T1000 (cell line): ENCODE measurements at regions not wholly inside any gene's neighbourhood (a gene's known extent, or its start where the extent isn't known, plus 50 kb on each side); places are given as distances from the start of the nearest gene placed in this dataset.
"Not testable (repeated sequence)": the region's sequence is repeated elsewhere in the genome, so short reads cannot be mapped to it uniquely, and the experiment has no call there.

Experiments used
- DNase-seq: peaks from one replicate; lab custom pipeline; 2025; ENCODE audit warnings: mixed read lengths; lab: John Stamatoyannopoulos, UW

DNA sequence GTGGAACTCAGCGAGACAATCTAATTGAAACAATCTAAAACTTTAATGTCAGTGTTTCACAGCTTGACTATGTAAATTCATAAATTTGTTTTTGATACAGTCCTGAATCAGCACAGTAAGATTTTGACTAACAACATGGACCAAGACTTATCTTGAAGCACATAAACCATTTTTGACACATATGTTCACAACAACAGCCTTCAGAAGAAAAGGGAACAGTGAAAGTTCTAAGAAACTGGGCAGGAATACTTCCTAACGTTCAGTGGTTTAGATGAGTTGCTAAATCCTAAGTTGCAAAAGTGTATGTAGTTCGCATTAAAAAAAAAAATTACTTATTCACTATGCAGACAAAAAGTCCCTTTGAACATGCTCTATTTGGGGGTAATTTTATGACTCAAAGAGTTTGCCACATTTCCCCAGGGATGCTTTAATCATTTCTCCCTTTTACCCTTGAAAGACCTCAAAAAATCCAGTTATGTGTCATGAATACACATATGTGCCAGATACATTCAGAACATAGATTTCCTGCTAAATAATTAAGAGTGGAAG is 120.2 kb downstream of the MRPL39 start:
- DNase-seq: no peak

DNA sequence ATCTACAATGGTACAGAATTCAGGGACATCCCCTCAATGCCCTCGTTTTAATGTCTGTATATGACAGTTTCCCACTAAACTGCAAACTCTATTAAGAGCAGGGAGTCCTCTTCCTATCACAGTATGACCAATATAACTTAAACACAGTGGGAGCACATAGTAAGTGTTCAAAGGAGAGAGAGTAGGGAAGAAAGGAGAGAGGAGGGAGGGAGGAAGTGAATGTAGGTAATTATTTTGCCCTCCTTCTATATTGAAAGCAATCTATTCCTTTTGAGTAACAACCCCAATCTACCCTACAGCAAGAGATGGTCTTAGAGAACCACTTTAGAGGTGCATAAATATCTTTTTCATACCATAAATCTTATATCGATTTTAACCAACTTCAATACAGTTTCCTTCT is 121.4 kb downstream of the MRPL39 start:
- no peak for DNase-seq

DNA sequence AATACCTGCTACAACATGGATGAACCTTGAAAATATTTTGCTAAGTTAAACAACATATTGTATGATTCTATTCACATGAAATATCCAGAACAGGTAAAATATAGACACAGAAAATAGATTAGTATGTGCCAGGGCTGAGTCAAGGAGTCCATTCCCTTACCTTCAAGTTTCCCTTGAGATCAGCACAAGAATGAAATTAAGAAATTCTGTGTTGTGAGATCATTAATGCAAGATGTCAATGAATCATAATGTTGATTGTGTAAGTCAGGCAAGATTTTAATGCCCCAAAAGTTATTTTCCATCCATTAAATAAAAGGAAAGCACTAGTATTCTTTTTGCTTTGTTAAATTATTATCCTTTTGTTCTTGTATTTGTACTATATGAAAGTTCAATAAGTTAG is 139.4 kb downstream of the MRPL39 start:
- DNase-seq: no peak

DNA sequence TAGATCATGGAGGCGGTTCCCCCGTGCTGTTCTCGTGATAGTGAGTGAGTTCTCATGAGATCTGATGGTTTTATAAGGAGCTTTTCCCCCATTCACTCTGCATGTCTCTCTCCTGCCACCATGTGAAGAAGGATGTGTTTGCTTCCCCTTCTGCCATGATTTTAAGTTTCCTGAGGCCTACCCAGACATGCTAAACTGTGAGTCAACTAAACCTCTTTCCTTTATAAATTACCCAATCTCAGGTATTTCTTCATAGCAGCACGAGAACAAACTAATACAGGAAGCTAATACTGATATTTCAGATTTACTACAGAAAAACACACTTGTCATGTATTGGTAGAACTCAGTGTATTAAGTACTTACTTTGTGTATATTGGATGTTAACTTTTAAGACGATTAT is 140.2 kb downstream of the MRPL39 start:
- not testable (repeated sequence) for DNase-seq

DNA sequence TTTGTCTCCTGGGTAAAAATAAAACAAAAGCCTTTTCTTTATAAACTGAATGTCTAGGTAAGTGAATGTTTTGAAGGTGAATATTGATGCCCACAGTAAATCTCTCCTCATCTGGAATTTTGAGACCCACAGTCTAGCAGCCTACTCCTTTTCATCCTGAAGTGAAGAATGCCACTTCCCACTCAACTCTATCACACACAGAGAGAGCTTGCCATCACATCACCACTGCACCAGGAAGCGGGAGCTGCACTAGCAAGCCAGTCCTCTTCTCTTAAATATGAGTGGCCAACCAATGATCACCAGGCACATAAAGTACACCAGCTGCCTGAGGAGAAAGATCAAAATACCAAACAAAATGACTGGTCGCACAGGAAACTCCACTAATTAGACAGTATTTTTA is 140.8 kb downstream of the MRPL39 start:
- DNase-seq: no peak

DNA sequence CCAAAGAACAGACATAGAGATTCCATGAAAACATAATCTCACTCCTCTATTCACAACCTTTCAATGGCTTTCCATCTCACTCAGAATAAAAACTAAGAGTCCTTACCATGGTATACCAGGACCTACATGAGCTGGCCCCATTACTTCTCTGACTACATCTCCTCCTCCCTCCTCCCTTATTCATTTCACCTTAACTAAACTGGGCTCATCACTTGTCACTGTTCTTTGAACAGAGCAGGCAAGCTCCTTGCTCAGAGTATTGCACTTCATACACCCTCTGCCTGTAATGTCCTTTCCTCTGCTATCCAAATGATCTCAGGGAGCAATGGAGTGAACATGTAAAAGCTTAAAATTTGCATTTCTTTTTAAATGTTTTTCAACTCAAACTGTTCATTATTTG is 142.0 kb downstream of the MRPL39 start:
- no peak for DNase-seq

DNA sequence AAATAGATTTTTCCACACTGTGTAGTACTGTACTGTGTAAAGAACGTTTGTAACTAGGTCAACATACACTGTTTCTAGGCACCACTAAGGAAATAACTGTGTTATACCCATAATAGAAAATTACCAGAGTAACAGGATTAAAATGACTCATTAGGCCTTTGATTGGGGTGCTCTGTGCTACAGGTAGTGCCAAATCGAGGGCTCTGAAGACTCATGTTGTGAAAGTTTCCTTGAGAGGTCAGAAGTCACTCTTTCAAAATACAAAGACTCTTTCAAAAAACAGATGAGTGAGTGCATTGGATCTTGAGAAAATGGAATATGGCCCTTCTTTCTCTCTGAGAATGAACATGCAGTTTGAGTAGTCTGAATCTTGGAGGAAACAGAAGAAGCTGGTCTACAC is 143.0 kb downstream of the MRPL39 start:
- DNase-seq: no peak

DNA sequence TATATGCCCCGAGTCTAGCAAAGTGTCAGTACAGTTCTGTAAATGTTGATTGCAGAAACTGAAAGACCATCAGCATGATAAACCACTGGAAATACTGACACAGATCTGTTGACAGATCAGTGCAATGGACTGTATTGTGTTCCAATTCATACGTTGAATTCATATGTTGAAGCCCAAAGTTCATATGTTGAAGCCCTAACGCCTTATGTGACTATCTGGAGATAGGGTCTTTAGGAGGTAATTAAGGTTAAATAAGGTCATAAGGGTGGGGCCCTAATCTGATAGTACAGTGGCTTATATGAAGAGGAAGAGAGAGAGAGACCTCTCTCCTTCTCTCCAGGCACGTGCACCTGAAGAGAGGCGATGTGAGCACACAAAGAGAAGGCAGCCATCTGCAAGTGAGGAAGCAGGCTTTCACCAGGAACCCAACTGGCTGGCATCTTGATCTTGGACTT is 144.7 kb downstream of the MRPL39 start:
- no peak for DNase-seq

DNA sequence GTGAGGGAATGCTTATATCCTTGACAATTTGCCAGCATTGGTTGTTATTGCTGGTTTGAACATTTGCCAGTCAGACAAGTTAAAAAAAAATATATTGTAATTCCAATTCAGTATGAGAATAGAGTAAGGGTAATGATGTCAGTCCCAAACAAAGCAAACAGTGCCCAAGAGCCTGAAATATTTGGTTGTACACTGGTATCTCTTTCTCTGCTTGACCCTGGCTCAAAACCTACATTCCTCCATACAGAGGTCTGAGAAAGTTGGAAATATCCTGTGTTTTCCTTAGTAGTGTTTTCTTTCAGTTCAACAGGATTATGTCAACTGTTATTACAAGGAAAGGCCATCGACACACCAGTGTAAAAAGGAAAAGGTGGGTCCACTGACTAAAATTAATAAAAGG is 145.6 kb downstream of the MRPL39 start:
- DNase-seq: no peak

DNA sequence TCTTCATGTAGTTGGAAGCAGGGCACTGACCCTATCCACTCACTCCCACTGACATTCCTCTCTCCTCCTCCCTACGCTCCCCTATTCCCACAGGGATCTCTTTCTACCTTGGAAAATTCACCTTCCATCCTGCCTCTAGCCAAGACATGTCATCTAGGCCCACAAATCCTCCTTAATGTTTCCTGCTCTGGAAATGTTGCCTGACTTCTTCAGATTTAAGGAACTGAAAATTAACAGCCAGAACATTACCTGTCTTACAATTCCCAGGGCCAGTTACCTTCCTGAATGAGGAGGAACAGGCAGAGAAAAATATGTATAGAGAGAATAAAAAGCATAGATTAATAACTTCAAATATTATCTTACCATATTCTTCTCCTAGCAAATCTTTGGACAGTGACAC is 147.3 kb downstream of the MRPL39 start:
- no peak for DNase-seq

DNA sequence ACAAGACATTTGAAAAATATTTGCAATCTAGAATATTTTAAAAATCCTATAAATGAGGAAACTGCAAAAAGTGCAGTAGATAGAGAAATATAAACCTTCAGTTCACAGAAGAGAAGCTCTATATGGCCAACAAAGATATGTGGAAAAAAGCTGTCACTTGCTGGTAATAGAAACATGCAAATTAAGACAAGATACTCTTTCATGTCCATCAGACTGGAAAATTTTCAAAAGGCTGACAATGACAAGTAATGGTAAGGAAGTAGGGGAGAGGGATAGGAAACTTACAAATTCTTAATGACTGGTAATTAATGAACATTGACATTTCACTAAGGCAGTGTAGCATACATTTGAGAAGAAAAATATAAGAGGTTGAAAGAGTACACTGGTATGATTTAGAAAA is 147.9 kb downstream of the MRPL39 start:
- no peak for DNase-seq

DNA sequence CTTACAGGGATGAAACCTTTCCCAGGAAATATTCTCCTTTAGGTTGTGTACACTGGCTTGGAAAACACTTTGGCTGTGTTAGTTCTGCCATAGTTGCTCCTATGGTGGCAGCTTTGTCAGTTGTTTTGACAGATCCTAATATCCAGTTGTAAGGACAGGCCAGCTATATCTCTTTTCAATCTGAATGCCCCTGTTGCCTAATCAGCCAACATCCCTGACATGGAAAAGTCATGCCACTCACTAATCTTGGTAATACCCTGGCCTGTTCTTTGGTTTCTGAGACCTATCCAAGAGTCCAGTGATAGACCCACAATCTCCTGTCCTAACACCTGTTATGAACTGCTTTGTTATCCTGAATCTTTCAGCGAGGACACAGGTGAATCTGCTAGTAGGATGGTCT is 148.8 kb downstream of the MRPL39 start:
- DNase-seq: no peak

DNA sequence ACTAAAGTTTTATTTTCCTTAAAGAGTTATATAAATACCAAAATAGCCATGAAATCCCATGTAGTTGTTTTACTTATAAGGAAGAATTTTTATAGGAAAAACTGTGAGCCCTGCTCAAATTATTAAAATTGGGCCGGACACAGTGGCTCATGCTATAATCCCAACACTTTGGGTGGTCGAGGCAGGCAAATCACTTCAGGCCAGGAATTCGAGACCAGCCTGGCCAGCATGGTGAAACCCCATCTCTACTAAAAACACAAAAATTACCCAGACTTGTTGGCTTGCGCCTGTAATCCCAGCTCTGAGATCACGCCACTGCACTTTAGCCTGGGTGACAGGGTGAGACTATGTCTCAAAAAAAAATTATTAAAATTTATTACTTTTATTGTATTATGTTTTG is 149.3 kb downstream of the MRPL39 start:
- no peak for DNase-seq

DNA sequence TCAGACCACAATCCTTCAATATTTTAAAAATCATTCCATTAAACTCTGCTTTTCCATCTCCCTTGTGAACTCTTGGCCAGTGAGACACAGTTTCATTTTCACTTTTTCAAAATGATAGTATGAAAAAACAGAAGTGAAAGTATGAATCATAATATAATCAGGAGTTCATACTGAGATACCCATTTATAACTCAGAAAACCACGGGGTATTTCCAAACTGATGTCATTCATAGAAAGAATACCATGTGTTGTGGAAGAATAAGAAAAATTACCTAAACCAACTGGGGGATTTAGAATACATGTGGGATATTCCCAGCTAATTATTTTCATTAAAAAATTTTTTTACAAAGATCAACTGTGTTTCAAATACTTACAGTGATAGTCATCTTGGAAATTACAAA is 149.9 kb downstream of the MRPL39 start:
- DNase-seq: no peak

DNA sequence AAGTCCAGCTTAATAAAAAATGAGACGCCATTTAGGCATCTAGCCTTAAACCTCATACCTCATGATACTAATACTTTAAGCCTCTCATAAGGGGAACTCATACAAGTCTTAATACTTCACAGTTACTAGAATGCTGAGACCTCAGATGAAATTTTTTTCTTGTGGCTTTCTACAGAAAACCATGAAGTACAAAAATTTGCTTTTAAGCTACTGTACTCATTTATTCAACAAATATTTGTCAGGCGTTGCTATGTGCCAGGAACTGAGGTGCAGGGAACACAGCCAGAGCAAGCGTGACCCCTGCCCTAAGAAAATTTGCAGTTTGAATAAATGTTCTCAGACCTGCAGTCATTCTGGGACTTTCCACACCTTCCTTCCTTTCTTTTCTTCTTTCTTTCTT is 150.6 kb downstream of the MRPL39 start:
- no peak for DNase-seq

DNA sequence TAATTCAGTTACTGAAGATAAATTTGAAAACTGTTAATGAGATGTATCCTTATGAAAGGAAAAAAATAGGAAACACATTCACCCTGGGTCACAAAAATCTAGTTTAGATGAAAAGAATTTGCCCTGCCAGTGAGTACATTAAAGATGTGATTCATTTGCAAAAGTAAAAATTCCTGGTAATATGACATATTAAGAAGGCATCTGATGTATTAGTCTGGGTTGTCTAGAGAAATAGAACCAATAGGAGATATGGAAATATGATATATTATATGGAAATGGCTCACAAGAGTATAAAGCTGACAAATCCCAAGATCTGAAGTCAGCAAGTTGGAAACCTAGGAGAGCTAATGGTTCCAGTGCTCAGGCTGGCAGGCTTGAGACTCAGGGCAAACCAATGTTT is 153.8 kb downstream of the MRPL39 start:
- no peak for DNase-seq

DNA sequence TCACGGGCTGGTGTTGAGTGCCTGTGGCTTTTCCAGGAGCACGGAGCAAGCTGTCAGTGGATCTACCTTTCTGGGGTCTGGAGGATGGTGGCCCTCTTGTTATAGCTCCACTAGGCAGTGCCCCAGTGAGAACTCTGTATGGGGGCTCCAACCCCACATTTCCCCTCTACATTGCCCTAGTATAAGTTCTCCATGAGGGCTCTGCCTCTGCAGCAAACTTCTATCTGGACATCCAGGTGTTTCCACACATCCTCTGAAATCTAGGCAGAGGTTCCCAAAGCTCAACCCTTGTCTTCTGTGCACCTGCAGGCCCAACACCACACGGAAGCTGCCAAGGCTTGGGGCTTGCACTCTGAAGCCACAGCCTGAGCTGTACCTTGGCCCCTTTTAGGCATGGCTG is 157.3 kb downstream of the MRPL39 start:
- DNase-seq: no peak

DNA sequence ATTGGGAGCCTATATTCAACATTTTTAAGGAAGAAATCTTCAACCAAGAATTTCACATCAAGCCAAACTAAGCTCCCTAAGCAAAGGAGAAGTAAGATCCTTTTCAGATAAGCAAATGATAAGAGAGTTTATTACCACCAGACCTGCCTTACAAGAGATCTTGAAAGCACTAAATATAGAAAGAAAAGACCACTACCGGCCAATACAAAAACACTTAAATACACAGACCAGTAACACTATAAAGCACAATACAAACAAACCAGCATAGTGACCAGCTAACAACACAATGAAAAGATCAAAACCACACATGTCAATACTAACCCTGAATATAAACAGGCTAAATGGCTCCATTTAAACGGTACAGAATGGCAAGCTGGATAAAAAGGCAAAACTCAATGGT is 165.4 kb downstream of the MRPL39 start:
- no peak for DNase-seq

DNA sequence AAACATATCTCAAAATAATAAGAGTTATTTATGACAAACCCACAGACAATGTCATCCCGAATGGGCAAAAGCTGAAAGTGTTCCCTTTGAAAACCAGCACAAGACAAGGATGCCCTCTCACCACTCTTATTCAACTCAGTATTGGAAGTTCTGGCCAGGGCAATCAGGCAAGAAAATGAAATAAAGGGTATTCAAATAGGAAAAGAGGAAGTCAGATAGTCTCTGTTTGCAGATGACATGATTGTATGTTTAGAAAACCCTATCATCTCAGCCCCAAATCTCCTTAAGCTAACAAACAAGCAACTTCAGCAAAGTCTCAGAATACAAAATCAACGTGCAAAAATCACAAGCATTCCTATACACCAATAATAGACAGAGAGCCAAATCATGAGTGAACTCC is 169.8 kb downstream of the MRPL39 start:
- DNase-seq: not testable (repeated sequence)

DNA sequence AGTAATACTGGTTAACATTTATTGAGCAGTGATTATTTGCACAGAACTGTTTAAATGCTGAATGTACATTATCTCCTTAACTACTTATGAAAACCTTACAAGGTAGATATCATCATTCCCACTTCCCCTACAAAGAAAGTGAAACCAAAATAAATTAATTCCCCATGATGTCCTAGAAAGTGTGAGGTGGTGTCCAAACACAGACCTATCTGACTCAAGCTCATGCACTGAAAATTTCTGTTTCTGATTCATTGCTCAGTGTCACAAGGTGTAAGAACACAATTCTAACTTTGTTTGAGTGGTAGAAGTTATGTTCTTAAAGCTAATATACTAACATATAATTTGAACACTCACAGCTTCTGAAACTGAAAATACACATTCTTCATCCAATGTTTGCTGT is 178.7 kb downstream of the MRPL39 start:
- DNase-seq: no peak

DNA sequence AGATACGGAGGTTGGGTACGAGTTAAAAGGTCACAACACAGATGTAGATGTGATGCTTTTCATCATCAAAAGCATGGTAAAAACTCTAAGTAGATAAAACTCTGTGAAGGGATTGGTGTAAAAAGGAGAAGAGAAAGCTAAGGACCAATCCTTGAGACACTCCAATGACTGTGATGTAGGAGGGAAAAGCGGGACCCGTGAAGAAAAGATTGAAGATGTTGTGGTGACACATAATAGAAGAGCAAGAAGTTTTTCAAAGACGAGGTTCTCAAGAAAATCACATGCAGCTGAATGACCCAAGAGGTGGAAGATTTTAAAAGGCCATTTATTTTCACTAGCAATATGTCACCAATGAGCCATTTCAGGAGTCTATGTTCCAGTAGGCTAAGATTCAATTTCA is 179.5 kb downstream of the MRPL39 start:
- no peak for DNase-seq

DNA sequence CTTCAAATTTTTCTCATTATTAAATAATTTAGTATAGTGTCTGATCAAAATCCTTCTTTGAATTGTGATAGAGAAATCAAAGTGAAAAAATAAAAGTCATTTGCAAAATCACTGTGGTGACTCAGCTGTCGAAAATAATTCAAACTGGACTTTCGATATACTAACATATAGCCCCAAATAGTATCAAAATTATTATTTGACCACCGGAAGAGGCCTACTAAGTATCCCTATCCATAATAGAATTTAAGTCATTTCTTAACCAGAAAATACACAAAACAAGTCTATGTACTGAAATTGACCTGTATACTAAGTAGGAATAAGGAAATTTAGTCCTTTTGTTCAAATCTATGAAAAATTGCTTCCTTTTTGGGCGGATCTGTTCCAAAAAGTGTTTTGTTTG is 180.7 kb downstream of the MRPL39 start:
- DNase-seq: no peak

DNA sequence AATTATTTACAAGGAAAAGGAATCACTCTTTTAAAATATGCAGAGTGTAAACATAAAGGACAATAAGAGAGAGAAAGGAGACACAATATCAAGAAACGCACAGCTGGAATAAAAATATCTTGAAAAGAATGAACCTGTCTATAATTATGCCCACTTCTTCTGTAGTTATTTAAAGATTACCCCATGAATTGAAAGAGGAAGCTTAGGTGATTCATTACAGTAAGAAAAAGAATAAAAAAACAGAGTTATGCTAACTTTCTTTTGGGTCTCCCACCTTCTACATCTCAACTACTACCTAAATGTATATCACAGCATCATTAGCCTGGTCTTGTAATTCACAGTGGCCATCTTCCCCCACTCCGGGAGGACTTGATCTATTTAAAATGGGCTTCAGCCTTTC is 182.1 kb downstream of the MRPL39 start:
- no peak for DNase-seq

DNA sequence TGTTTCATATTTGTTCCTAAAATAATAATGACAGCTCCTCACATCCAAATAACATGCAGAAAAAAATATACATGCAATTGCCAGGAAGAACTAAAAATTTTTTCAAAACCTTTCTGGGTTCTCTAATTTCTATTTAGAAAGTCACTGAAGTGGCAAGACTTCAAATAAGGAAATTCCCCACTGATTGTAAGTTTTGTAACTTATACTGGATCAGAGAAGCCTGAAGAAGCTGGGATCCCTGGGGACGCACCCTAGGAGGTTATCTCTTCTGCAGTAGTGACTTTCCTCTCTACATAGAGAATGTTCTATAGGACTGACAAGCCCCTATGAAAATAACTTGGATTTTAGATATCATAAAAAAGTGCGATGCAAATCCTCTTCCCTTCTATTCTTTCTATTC is 182.6 kb downstream of the MRPL39 start:
- no peak for DNase-seq

DNA sequence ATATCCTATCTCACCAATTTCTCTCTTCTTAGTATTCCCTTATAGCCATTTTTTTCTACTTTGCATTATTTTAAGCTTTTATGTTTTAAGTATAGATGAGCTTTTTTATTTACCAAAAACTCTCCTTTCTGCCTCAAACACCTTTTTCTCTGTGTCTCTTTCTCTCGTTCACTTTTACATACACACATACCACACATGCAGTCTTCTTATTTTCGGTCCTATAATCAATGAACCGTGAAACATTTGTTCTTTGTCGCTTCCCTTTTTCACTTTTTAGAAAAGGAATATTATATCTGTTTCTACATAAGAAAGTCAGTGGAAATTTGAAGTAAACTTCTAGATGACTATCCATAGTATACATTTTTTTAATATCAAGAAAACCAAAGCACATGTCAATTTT is 183.2 kb downstream of the MRPL39 start:
- no peak for DNase-seq
